Skeletal muscle satellite cell (primary cell): ENCODE measurements at regions not wholly inside any gene's neighbourhood (a gene's known extent, or its start where the extent isn't known, plus 50 kb on each side); places are given as distances from the start of the nearest gene placed in this dataset.

ENCODE experiments used
- H3K27me3 ChIP-seq: 2 replicates; pipeline ENCODE4 v1.7.0; 2013; ENCODE audit warnings: low read length; ENCODE audit not compliant: control insufficient read depth, insufficient read depth
- H3K36me3 ChIP-seq: 2 replicates; pipeline ENCODE4 v1.7.0; 2013; ENCODE audit warnings: mild to moderate bottlenecking, control low read depth, low read length; ENCODE audit not compliant: insufficient read depth
- H3K4me1 ChIP-seq: 2 replicates; pipeline ENCODE4 v1.7.0; 2013; ENCODE audit warnings: low read length; ENCODE audit not compliant: control insufficient read depth, insufficient read depth
- H3K4me2 ChIP-seq: 2 replicates; pipeline ENCODE4 v1.7.0; 2013; ENCODE audit warnings: mild to moderate bottlenecking, low read length
- H3K4me3 ChIP-seq: 2 replicates; pipeline ENCODE4 v1.7.0; 2013; ENCODE audit warnings: low read length
- H3K9ac ChIP-seq: 2 replicates; pipeline ENCODE4 v1.7.0; 2013; ENCODE audit warnings: mild to moderate bottlenecking, low read depth, low read length, moderate library complexity
- H3K9me3 ChIP-seq: replicated peaks from 2 replicates; pipeline ENCODE4 v1.7.0; 2013; ENCODE audit warnings: mild to moderate bottlenecking, control low read depth, low read length

DNA sequence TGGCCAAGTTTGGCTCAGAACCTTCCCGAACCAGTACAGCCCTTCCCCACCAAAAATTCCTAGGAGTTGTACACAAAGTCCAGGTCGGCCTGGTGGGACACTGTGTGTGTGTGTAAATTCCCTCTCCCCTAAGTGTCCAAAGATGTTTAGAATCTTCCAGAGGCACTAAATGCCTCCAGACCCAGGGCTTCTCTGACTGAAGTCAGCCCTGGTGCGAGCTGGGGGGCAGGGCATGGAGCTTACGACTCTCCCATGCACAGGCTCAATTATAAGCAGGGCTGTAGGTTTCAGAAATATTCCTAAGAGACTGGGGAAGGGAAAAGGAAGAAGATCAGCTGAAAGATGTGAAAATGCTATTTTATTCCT lies 106.9 kb upstream of the ATF7IP start:
- H3K4me3 ChIP-seq, result no peak overlapping the region
- H3K4me1 ChIP-seq, result peaks cover 50% of the 10 kb centered on the region
- no peaks in the 10 kb centered on the region for H3K36me3 ChIP-seq

DNA sequence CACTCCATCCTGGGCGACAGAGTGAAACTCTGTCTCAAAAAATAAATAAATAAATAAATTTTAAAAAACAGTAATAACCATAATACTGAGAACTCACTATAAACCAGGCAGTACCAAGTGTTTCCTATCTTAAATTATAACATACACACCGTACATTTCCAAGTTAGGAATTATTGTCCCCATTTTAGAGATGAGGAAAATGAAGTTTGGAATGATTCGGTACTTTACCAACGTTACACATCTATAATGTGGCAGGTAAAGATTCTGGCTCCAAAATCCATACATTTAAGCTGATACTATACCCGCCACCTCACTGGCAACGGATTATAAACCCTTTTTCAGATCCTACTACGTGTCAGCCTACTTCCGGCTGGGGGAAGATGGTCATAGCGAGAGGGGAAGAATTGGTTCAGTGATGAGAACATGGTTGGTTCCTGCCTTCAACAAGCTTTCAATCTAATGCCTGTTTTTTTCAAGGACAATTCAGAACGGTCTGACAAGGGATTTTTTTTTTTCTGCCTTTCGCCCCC lies 105.9 kb upstream of the ATF7IP start:
- Histone ChIP-seq H3K4me1 (peaks cover 50% of the 10 kb centered on the region), H3K4me3 (no peak overlapping the region), H3K27me3 (no peaks in the 10 kb centered on the region), H3K9me3 (peaks cover 5% of the 10 kb centered on the region), H3K4me2 (peak overlapping the region; percentile 53), H3K9ac (peak overlapping the region; percentile 78), H3K36me3 (no peaks in the 10 kb centered on the region)

More for the DNA sequence above, 106.9 kb upstream of the ATF7IP start:
- H3K9ac ChIP-seq, result no peak overlapping the region
- H3K4me2 ChIP-seq, result no peak overlapping the region
- H3K27me3 ChIP-seq, result no peaks in the 10 kb centered on the region
- H3K9me3 ChIP-seq, result no peaks in the 10 kb centered on the region

DNA sequence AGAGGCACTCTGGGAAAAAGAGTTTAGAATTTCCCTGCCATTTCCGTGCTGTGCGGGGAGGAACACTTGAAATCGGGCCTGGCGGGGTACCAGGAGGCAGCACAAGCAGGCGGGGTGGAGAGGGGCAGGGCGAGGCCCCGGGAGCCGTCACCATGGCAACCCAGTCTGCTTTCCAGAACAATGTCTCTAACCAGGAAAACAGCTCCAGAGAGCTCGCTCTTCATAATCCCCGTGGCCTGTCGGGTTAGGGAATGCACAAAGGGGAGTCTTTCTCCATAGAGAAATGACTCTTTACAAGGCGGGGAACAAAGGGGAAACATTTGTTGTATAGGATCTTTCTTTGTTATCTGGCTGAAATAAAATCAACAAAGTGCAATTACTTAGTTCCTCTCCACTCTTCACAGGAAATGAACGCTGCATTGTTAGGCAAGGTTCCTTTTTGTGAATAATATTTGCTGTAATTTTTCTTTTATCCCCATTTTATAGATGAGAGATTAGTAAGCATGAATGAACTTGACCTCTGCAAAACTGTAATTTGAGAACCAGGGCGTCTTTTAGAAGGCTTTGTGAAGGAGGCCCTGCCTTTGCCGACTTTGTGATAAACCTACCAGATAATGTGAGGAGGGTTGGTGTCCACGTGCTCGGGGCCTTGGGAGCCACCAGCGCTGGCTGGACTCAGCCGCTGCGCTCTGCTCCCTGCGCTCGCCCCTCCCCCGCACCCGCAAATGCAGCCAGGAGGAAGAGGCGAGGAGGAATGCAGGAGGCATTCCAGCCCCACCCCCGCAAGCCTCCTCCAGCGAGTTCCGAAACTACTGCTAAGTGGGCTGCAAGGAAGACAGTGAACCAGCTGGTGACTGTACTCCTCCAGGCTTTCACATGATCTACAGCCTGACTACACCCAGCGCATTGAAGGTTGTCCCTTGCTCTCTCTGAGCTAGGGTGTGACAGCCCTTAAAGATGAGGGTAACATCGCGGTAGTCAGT lies 105.2 kb upstream of the ATF7IP start:
- Histone ChIP-seq H3K36me3 (no peaks in the 10 kb centered on the region), H3K4me2 (peak overlapping the region; percentile 53), H3K9me3 (peaks cover 8% of the 10 kb centered on the region), H3K4me3 (peak overlapping the region; percentile 29), H3K27me3 (no peaks in the 10 kb centered on the region), H3K4me1 (peaks cover 50% of the 10 kb centered on the region), H3K9ac (peak overlapping the region; percentile 78)

GRCh38 chr12:14261096-14261495 lies 104.4 kb upstream of the ATF7IP start:
- H3K27me3 ChIP-seq, result no peaks in the 10 kb centered on the region
- H3K36me3 ChIP-seq, result no peaks in the 10 kb centered on the region
- H3K4me1 ChIP-seq, result peaks cover 42% of the 10 kb centered on the region
- peaks cover 8% of the 10 kb centered on the region for H3K9me3 ChIP-seq
- H3K4me3 ChIP-seq, result peak overlapping the region; percentile 29
- peak overlapping the region; percentile 53 for H3K4me2 ChIP-seq
- peak overlapping the region; percentile 62 for H3K9ac ChIP-seq

DNA sequence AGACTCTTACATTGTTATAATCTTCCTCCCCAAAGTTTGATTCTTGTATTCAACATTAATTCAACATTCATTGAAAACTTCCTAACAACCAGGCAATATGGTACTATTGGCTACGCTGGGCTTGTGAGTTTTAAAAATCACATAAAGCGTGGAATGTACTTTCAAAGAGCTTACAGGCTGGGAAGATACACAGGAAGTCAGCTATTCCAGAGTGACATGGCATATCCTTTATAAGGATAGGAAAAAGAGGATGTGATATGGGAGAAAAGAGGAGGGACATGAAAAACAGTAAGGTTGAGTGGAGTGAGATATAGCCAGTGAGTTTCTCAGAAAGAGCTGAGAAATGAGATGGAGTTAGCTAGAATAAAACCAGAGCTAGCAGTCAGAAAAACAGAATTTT lies 103.6 kb upstream of the ATF7IP start:
- Histone ChIP-seq H3K4me3 (no peak overlapping the region), H3K9ac (no peak overlapping the region), H3K36me3 (no peaks in the 10 kb centered on the region), H3K4me1 (peaks cover 35% of the 10 kb centered on the region), H3K4me2 (no peak overlapping the region), H3K9me3 (peaks cover 8% of the 10 kb centered on the region), H3K27me3 (no peaks in the 10 kb centered on the region)

DNA sequence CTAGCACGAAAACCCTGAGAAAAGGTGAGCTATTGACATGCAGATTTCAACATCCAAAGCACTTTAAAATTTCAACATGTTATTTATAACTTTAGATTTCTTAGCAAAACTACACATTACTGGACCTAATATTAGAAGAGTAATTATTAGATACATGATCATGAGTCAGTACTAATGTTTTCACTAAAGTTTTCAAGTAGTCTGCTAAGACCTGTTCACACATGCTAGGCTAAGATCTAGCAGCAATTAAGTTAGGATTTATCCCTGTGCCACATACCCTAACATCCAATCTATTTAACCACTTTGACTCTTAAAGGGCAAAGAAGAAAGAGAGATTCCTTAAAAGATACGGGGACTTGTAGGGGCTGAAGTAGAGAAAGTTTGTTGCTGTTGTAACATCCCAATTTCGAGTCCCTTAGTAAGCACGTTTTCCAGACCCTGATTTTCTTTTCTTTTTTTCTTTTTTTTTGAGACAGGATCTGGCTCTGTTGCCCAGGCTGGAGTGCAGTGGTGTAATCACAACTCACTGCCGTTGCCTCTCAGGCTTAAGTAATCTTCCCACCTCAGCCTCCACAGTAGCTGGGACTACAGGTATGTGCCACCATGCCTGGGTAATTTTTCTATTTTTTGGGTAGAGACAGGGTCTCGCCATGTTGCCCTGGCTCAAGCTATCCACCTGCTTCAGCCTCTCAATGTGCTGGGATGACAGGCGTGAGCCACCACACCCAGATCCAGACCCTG lies 102.5 kb upstream of the ATF7IP start:
- H3K36me3 ChIP-seq, result no peaks in the 10 kb centered on the region
- peaks cover 8% of the 10 kb centered on the region for H3K9me3 ChIP-seq
- H3K4me3 ChIP-seq, result no peak overlapping the region
- no peak overlapping the region for H3K4me2 ChIP-seq
- H3K9ac ChIP-seq, result no peak overlapping the region
- peaks cover 27% of the 10 kb centered on the region for H3K4me1 ChIP-seq
- no peaks in the 10 kb centered on the region for H3K27me3 ChIP-seq

GRCh38 chr12:14263742-14264141 lies 101.7 kb upstream of the ATF7IP start:
- Histone ChIP-seq H3K36me3 (no peaks in the 10 kb centered on the region), H3K9ac (no peak overlapping the region), H3K4me1 (peaks cover 19% of the 10 kb centered on the region), H3K4me3 (no peak overlapping the region), H3K9me3 (peaks cover 8% of the 10 kb centered on the region), H3K27me3 (no peaks in the 10 kb centered on the region), H3K4me2 (no peak overlapping the region)

DNA sequence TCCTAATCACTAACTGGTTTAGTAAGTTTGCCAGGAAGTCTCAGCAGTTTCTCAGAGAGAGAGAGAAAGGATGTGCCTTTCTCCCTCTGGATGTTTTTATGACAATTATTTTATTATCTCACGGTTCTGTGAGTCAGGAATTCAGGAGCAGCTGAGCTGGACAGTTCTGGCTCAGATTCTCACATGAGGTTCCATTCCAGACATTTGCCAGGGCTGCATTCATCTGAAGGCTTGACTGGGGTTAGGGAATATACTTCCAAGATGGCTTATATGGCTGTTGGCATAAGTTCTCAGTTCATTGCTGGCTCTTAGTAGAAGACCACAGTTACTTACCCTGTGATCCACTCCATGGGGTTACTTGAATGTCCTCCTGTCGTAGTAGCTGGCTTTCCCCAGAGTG lies 101.2 kb upstream of the ATF7IP start:
- H3K4me1 ChIP-seq, result peaks cover 17% of the 10 kb centered on the region
- H3K9me3 ChIP-seq, result peaks cover 8% of the 10 kb centered on the region
- H3K9ac ChIP-seq, result no peak overlapping the region
- no peak overlapping the region for H3K4me2 ChIP-seq
- no peak overlapping the region for H3K4me3 ChIP-seq
- H3K27me3 ChIP-seq, result no peaks in the 10 kb centered on the region
- H3K36me3 ChIP-seq, result no peaks in the 10 kb centered on the region

DNA sequence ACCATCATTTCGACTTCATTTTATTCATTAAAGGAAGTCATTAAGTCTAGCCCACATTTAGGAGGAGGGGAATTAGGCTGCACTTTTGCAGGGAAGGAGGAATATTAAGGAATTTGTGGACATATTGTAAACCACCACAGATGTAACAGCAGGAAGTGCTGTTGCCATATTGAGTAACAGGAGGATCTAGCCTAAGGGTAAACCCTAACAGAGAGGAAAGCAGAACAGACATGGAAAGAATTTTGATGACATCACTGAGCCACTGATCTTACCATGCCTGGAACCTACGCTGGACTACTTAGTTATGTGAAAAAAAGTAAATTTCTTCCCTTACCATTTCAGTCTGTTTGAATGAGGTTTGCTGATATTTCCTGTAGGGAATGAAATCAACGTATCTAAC lies 100.7 kb upstream of the ATF7IP start:
- H3K4me2 ChIP-seq, result no peak overlapping the region
- peaks cover 8% of the 10 kb centered on the region for H3K9me3 ChIP-seq
- H3K27me3 ChIP-seq, result no peaks in the 10 kb centered on the region
- peaks cover 15% of the 10 kb centered on the region for H3K4me1 ChIP-seq
- no peak overlapping the region for H3K9ac ChIP-seq
- no peak overlapping the region for H3K4me3 ChIP-seq
- H3K36me3 ChIP-seq, result no peaks in the 10 kb centered on the region

DNA sequence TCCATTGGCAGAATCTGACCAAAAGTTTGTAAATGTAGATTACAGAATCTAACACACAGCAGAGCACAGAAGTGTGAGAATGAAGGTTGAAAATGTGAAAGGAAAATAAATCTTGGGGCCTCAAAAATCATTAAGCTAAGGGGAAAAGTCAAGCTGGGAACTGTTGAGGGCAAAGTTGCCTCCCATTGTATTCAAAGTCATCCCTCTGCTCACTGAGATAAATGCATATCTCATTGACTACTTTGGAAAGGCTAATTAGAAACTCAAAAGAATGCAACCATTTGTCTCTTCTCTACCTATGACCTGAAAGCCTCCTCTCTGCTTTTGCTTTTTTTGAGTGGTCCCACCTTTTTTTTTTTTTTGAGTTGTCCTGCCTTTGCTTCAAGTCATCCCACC lies 97.4 kb upstream of the ATF7IP start:
- Histone ChIP-seq H3K9ac (no peak overlapping the region), H3K4me2 (no peak overlapping the region), H3K27me3 (no peaks in the 10 kb centered on the region), H3K4me3 (no peak overlapping the region), H3K4me1 (no peaks in the 10 kb centered on the region), H3K36me3 (no peaks in the 10 kb centered on the region), H3K9me3 (peaks cover 8% of the 10 kb centered on the region)

GRCh38 chr12:14270392-14270791 lies 95.1 kb upstream of the ATF7IP start:
- no peaks in the 10 kb centered on the region for H3K27me3 ChIP-seq
- H3K9ac ChIP-seq, result no peak overlapping the region
- H3K4me2 ChIP-seq, result no peak overlapping the region
- H3K36me3 ChIP-seq, result no peaks in the 10 kb centered on the region
- no peaks in the 10 kb centered on the region for H3K4me1 ChIP-seq
- H3K4me3 ChIP-seq, result no peak overlapping the region
- H3K9me3 ChIP-seq, result no peaks in the 10 kb centered on the region
